ENCODE measurements at regions not wholly inside any gene's neighbourhood (a gene's known extent, or its start where the extent isn't known, plus 50 kb on each side); places are given as distances from the start of the nearest gene placed in this dataset.
"Not testable (repeated sequence)": the region's sequence is repeated elsewhere in the genome, so short reads cannot be mapped to it uniquely, and the experiment has no call there.

DNA sequence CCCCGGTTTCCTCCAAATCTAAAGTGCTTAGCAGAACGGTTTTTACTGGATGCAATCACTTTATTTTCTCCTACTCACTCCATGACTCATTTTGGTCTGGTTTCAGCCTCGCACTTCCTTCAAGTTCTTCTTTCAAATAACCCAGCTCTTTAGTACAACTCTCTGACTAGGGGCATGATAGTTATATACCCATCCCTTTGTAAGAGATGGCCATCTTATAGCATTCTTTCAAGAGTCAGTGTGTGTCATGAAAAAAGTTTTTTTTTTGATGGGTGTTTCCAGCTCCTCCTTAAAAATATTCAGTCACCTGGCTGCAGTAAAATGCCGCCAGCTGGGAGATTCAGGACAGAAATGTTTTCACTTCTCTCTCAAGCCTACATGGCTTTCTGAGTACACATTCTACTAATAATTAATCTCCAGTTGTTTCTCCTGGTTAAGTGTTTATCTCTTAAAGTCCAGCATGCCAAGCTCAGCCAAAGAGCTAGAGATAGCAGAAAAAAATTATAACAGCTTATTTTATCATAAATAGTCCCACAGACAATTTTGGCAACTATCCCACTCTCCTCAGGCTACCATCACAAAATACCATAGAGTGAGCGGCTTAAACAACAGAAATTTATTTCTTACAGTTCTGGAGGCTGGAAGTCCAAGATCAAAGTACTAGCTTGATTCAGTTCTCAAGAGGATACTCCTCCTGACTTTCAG, 139.3 kb downstream of the GASK1B start:
- Histone ChIP-seq H3K4me1 (ENCODE audit: control insufficient read depth in 2 of 2, insufficient read depth in 1 of 2, low read depth in 1 of 2, low read length in 2 of 2) (no peaks in the 10 kb centered on the region), H3K4me2 (ENCODE audit: insufficient read depth, low read length, poor library complexity, severe bottlenecking) (no peak overlapping the region), H3K79me1 (ENCODE audit: low read depth, low read length) (no peaks in the 10 kb centered on the region), H4K8ac (ENCODE audit: low read depth, low read length) (no peak overlapping the region), H3K9ac (ENCODE audit: low read depth, low read length, poor library complexity) (no peak overlapping the region), H3K27ac (replicated peaks; ENCODE audit: low read length) (no peak overlapping the region), H2BK120ac (ENCODE audit: low read depth, low read length) (no peak overlapping the region), H2AK5ac (ENCODE audit: low read depth, low read length) (no peak overlapping the region), H3K14ac (ENCODE audit: low read length) (no peak overlapping the region), H3K27me3 (ENCODE audit: control insufficient read depth in 3 of 3, insufficient read depth in 3 of 3, low read depth in 1 of 3, low read length in 3 of 3) (no peaks in the 10 kb centered on the region), H4K91ac (ENCODE audit: low read depth, low read length, poor library complexity) (no peak overlapping the region), H2BK15ac (ENCODE audit: low read length) (no peak overlapping the region), H3K9me3 (replicated peaks in 1 of 2; ENCODE audit: control insufficient read depth in 2 of 2, insufficient read depth in 1 of 2, low read depth in 1 of 2, low read length in 2 of 2) (peaks cover 0 to 7% of the 10 kb centered on the region in 2 donors), H3K18ac (ENCODE audit: low read length) (no peak overlapping the region), H3K4me3 (ENCODE audit: low read length in 2 of 2) (no peak overlapping the region), H2BK12ac (ENCODE audit: low read length) (no peak overlapping the region), H3K36me3 (replicated peaks in 1 of 2; ENCODE audit: control insufficient read depth in 2 of 2, insufficient read depth in 2 of 2, low read length in 2 of 2) (no peaks in the 10 kb centered on the region), H2AFZ (ENCODE audit: low read length) (no peak overlapping the region), H3K4ac (ENCODE audit: low read length) (no peak overlapping the region), H2BK5ac (ENCODE audit: low read length) (no peak overlapping the region), H3K23ac (ENCODE audit: low read depth, low read length, poor library complexity) (no peak overlapping the region)
- no CpG with 5 or more reads among the region's 5 CpGs for WGBS, 2 donors (ENCODE audit: extremely low coverage in 2 of 2, insufficient read length in 2 of 2, insufficient replicate concordance in 1 of 2)
- no peak for DNase-seq (ENCODE audit: low spot score)

DNA sequence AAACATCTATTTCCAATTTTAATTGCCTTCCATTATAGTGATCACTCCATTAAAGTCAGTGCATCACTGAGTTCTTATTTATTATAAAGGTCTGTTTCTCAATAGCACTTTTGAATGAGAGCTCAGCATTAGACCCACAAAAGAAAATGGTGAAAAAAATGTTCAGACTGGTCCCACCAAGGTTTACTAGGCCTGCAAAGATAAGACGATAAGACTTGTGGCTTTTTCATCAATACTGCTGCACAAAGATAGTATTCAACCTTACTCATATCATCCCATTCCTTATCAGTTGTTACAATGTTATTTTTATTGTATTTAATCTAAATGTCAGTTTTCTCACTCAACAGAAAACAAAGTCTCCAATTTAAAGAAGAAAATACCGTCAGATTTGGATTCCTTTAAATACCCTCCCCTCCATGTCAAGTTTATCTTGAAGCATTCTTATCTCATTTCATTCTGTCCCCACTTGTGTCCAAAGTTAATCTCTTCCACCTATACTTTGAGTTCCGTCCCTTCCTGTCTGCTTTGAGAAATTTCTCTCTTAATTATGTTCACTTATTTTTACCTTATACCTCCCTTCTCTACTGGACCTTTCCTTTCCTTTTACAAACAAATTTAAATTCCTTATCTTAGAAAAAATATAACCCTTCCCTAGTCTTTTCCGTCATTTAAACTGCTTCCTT, 140.0 kb downstream of the GASK1B start:
- Histone ChIP-seq H3K4me2 (ENCODE audit: insufficient read depth, low read length, poor library complexity, severe bottlenecking) (no peak overlapping the region), H2BK120ac (ENCODE audit: low read depth, low read length) (no peak overlapping the region), H3K4ac (ENCODE audit: low read length) (no peak overlapping the region), H3K79me1 (ENCODE audit: low read depth, low read length) (no peaks in the 10 kb centered on the region), H3K4me1 (ENCODE audit: control insufficient read depth in 2 of 2, insufficient read depth in 1 of 2, low read depth in 1 of 2, low read length in 2 of 2) (no peaks in the 10 kb centered on the region), H2BK5ac (ENCODE audit: low read length) (no peak overlapping the region), H2BK12ac (ENCODE audit: low read length) (no peak overlapping the region), H2AK5ac (ENCODE audit: low read depth, low read length) (no peak overlapping the region), H2AFZ (ENCODE audit: low read length) (no peak overlapping the region), H3K27ac (replicated peaks; ENCODE audit: low read length) (no peak overlapping the region), H3K27me3 (ENCODE audit: control insufficient read depth in 3 of 3, insufficient read depth in 3 of 3, low read depth in 1 of 3, low read length in 3 of 3) (no peaks in the 10 kb centered on the region), H2BK15ac (ENCODE audit: low read length) (no peak overlapping the region), H3K14ac (ENCODE audit: low read length) (no peak overlapping the region), H3K18ac (ENCODE audit: low read length) (no peak overlapping the region), H3K9ac (ENCODE audit: low read depth, low read length, poor library complexity) (no peak overlapping the region), H3K4me3 (ENCODE audit: low read length in 2 of 2) (no peak overlapping the region), H3K36me3 (replicated peaks in 1 of 2; ENCODE audit: control insufficient read depth in 2 of 2, insufficient read depth in 2 of 2, low read length in 2 of 2) (no peaks in the 10 kb centered on the region), H3K23ac (ENCODE audit: low read depth, low read length, poor library complexity) (no peak overlapping the region), H3K9me3 (replicated peaks in 1 of 2; ENCODE audit: control insufficient read depth in 2 of 2, insufficient read depth in 1 of 2, low read depth in 1 of 2, low read length in 2 of 2) (peaks cover 0 to 8% of the 10 kb centered on the region in 2 donors), H4K8ac (ENCODE audit: low read depth, low read length) (no peak overlapping the region), H4K91ac (ENCODE audit: low read depth, low read length, poor library complexity) (no peak overlapping the region)
- DNase-seq (ENCODE audit: low spot score) = no peak
- WGBS, 2 donors (ENCODE audit: extremely low coverage in 2 of 2, insufficient read length in 2 of 2, insufficient replicate concordance in 1 of 2) = 100% methylated on average over 1 of the region's 4 CpGs; no CpG with 5 or more reads in 1 of the 2 donors

- H2BK15ac ChIP-seq (ENCODE audit: low read length); H3K14ac ChIP-seq (ENCODE audit: low read length); H2AFZ ChIP-seq (ENCODE audit: low read length); H3K36me3 ChIP-seq (replicated peaks in 1 of 2; ENCODE audit: control insufficient read depth in 2 of 2, insufficient read depth in 2 of 2, low read length in 2 of 2); H3K4ac ChIP-seq (ENCODE audit: low read length); H2AK5ac ChIP-seq (ENCODE audit: low read depth, low read length); H4K8ac ChIP-seq (ENCODE audit: low read depth, low read length); H2BK120ac ChIP-seq (ENCODE audit: low read depth, low read length); DNase-seq (ENCODE audit: low spot score); H3K4me1 ChIP-seq (ENCODE audit: control insufficient read depth in 2 of 2, insufficient read depth in 1 of 2, low read depth in 1 of 2, low read length in 2 of 2); H3K9me3 ChIP-seq (replicated peaks in 1 of 2; ENCODE audit: control insufficient read depth in 2 of 2, insufficient read depth in 1 of 2, low read depth in 1 of 2, low read length in 2 of 2); H4K91ac ChIP-seq (ENCODE audit: low read depth, low read length, poor library complexity); H3K18ac ChIP-seq (ENCODE audit: low read length); H3K4me3 ChIP-seq (ENCODE audit: low read length in 2 of 2); H2BK5ac ChIP-seq (ENCODE audit: low read length); H3K23ac ChIP-seq (ENCODE audit: low read depth, low read length, poor library complexity); H3K27me3 ChIP-seq (ENCODE audit: control insufficient read depth in 3 of 3, insufficient read depth in 3 of 3, low read depth in 1 of 3, low read length in 3 of 3); H3K9ac ChIP-seq (ENCODE audit: low read depth, low read length, poor library complexity); H3K79me1 ChIP-seq (ENCODE audit: low read depth, low read length); H2BK12ac ChIP-seq (ENCODE audit: low read length); H3K27ac ChIP-seq (replicated peaks; ENCODE audit: low read length); H3K4me2 ChIP-seq (ENCODE audit: insufficient read depth, low read length, poor library complexity, severe bottlenecking): not testable (repeated sequence)
Observed at GRCh38 chr4:158028381-158028780, 144.4 kb downstream of the GASK1B start.

GRCh38 chr4:158025131-158025530, 147.7 kb downstream of the GASK1B start:
- Histone ChIP-seq H3K4me2 (ENCODE audit: insufficient read depth, low read length, poor library complexity, severe bottlenecking) (no peak overlapping the region), H4K8ac (ENCODE audit: low read depth, low read length) (no peak overlapping the region), H3K27ac (replicated peaks; ENCODE audit: low read length) (no peak overlapping the region), H3K79me1 (ENCODE audit: low read depth, low read length) (no peaks in the 10 kb centered on the region), H2AFZ (ENCODE audit: low read length) (no peak overlapping the region), H2BK120ac (ENCODE audit: low read depth, low read length) (no peak overlapping the region), H2AK5ac (ENCODE audit: low read depth, low read length) (no peak overlapping the region), H3K9ac (ENCODE audit: low read depth, low read length, poor library complexity) (no peak overlapping the region), H4K91ac (ENCODE audit: low read depth, low read length, poor library complexity) (no peak overlapping the region), H3K36me3 (replicated peaks in 1 of 2; ENCODE audit: control insufficient read depth in 2 of 2, insufficient read depth in 2 of 2, low read length in 2 of 2) (no peaks in the 10 kb centered on the region), H3K4ac (ENCODE audit: low read length) (no peak overlapping the region), H3K27me3 (ENCODE audit: control insufficient read depth in 3 of 3, insufficient read depth in 3 of 3, low read depth in 1 of 3, low read length in 3 of 3) (no peaks in the 10 kb centered on the region), H2BK12ac (ENCODE audit: low read length) (no peak overlapping the region), H3K23ac (ENCODE audit: low read depth, low read length, poor library complexity) (no peak overlapping the region), H3K9me3 (replicated peaks in 1 of 2; ENCODE audit: control insufficient read depth in 2 of 2, insufficient read depth in 1 of 2, low read depth in 1 of 2, low read length in 2 of 2) (peaks cover 0 to 5% of the 10 kb centered on the region in 2 donors), H2BK15ac (ENCODE audit: low read length) (no peak overlapping the region), H3K4me1 (ENCODE audit: control insufficient read depth in 2 of 2, insufficient read depth in 1 of 2, low read depth in 1 of 2, low read length in 2 of 2) (peaks cover 0 to 7% of the 10 kb centered on the region in 2 donors), H3K18ac (ENCODE audit: low read length) (no peak overlapping the region), H2BK5ac (ENCODE audit: low read length) (no peak overlapping the region), H3K4me3 (ENCODE audit: low read length in 2 of 2) (no peak overlapping the region), H3K14ac (ENCODE audit: low read length) (no peak overlapping the region)
- no peak for DNase-seq (ENCODE audit: low spot score)
- WGBS, 2 donors (ENCODE audit: extremely low coverage in 2 of 2, insufficient read length in 2 of 2, insufficient replicate concordance in 1 of 2) = no CpG with 5 or more reads among the region's 1 CpG
